ENCODE measurements at regions not wholly inside any gene's neighbourhood (a gene's known extent, or its start where the extent isn't known, plus 50 kb on each side); places are given as distances from the start of the nearest gene placed in this dataset.

- H3K27me3 Mint-ChIP-seq = no peaks in the 10 kb centered on the region
- no peaks in the 10 kb centered on the region for H3K27me3 ChIP-seq (ENCODE audit: insufficient read depth, low read length)
- POLR2A ChIA-PET (ENCODE audit: partially characterized antibody) = no interaction called here
Measured at GRCh38 chr12:20260851-20261250, 107.5 kb upstream of the PDE3A start.

DNA sequence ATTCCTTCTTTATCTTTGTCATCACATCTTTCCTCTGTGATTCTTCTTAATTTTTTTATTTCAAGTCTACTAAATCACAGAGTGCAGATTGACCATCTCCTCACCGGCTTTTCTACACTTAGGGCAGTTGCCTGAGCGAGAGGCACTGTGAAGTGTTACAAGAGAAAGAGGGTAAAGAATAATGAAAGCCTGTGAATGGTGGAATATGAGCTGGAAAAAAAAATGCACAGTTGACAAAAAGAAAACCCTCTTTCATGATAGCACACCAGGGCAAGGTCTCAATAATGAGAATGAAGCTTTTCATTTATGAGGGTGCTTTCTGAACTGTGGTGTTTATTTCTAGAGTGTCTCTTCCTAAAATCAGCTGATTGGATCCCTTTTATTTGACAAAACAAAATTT is 106.2 kb upstream of the PDE3A start:
- Histone ChIP-seq H3K9me3 (ENCODE audit: control insufficient read depth in 1 of 2, low read length in 2 of 2) (no peaks in the 10 kb centered on the region), H3K27me3 (ENCODE audit: insufficient read depth, low read length) (no peaks in the 10 kb centered on the region), H3K4me1 (ENCODE audit: insufficient read depth, low read length) (no peaks in the 10 kb centered on the region), H3K36me3 (ENCODE audit: insufficient read depth, low read length) (no peaks in the 10 kb centered on the region), H3K4me3 (ENCODE audit: low read length in 2 of 2) (no peak overlapping the region), H3K27ac (ENCODE audit: low read depth, low read length) (no peak overlapping the region)
- ChIA-PET CTCF (ENCODE audit: partially characterized antibody) (no interaction called here), POLR2A (ENCODE audit: partially characterized antibody) (no interaction called here)
- DNase-seq = no peak
- Mint-ChIP-seq H3K4me3 (no peak overlapping the region), H3K9me3 (peaks cover 0 to 3% (median 0%) of the 10 kb centered on the region in 8 donors), H3K27ac (no peak overlapping the region), H3K36me3 (no peaks in the 10 kb centered on the region), H3K4me1 (no peaks in the 10 kb centered on the region), H3K27me3 (no peaks in the 10 kb centered on the region)
- intact Hi-C loops (cut with micrococcal nuclease) = no loop called here

More at GRCh38 chr12:20260851-20261250, 107.5 kb upstream of the PDE3A start:
- H3K9me3 Mint-ChIP-seq = peaks cover 0 to 3% (median 0%) of the 10 kb centered on the region in 8 donors
- no peaks in the 10 kb centered on the region for H3K4me1 Mint-ChIP-seq
- no peak overlapping the region for H3K27ac Mint-ChIP-seq
- H3K27ac ChIP-seq (ENCODE audit: low read depth, low read length) = no peak overlapping the region
- CTCF ChIA-PET (ENCODE audit: partially characterized antibody) = no interaction called here
- no peaks in the 10 kb centered on the region for H3K4me1 ChIP-seq (ENCODE audit: insufficient read depth, low read length)
- no peaks in the 10 kb centered on the region for H3K9me3 ChIP-seq (ENCODE audit: control insufficient read depth in 1 of 2, low read length in 2 of 2)
- no peaks in the 10 kb centered on the region for H3K36me3 Mint-ChIP-seq
- no peak for DNase-seq
- no peak overlapping the region for H3K4me3 ChIP-seq (ENCODE audit: low read length in 2 of 2)
- no peak overlapping the region for H3K4me3 Mint-ChIP-seq
- H3K36me3 ChIP-seq (ENCODE audit: insufficient read depth, low read length) = no peaks in the 10 kb centered on the region
- intact Hi-C loops (cut with micrococcal nuclease) = no loop called here

DNA sequence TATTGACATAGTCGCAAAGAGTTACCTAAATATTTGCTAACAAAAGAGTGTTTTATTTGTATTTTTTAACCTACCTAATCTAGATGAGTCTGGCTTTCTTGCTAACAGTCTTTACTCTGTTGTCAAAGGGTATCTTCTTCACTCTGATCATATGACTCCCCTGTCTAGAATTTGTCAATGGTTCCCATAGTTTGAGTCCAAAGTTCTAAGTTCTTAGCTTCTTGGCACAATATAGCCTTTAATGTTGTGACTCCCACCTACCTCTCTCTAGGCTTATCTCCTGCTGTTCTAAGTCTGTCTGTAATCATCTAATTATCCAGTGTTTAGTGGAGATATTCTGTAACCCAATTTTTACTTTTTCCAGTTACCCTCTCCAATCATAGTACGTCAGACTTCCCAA is 104.3 kb upstream of the PDE3A start:
- Histone ChIP-seq H3K4me3 (ENCODE audit: low read length in 2 of 2) (no peak overlapping the region), H3K27me3 (ENCODE audit: insufficient read depth, low read length) (no peaks in the 10 kb centered on the region), H3K36me3 (ENCODE audit: insufficient read depth, low read length) (no peaks in the 10 kb centered on the region), H3K9me3 (ENCODE audit: control insufficient read depth in 1 of 2, low read length in 2 of 2) (no peaks in the 10 kb centered on the region), H3K4me1 (ENCODE audit: insufficient read depth, low read length) (no peaks in the 10 kb centered on the region), H3K27ac (ENCODE audit: low read depth, low read length) (no peak overlapping the region)
- no peak overlapping the region for H3K4me3 Mint-ChIP-seq
- no peak overlapping the region for H3K27ac Mint-ChIP-seq
- no peak for DNase-seq
- H3K4me1 Mint-ChIP-seq = no peaks in the 10 kb centered on the region
- intact Hi-C loops (cut with micrococcal nuclease) = no loop called here
- POLR2A ChIA-PET (ENCODE audit: partially characterized antibody) = no interaction called here
- H3K9me3 Mint-ChIP-seq = peaks cover 0 to 3% (median under 1%) of the 10 kb centered on the region in 8 donors
- H3K36me3 Mint-ChIP-seq = no peaks in the 10 kb centered on the region
- no peaks in the 10 kb centered on the region for H3K27me3 Mint-ChIP-seq
- CTCF ChIA-PET (ENCODE audit: partially characterized antibody) = no interaction called here

- no peaks in the 10 kb centered on the region for H3K9me3 ChIP-seq (ENCODE audit: control insufficient read depth in 1 of 2, low read length in 2 of 2)
- no peaks in the 10 kb centered on the region for H3K27me3 ChIP-seq (ENCODE audit: insufficient read depth, low read length)
- no peak overlapping the region for H3K4me3 ChIP-seq (ENCODE audit: low read length in 2 of 2)
- no peak overlapping the region for H3K27ac ChIP-seq (ENCODE audit: low read depth, low read length)
- H3K27me3 Mint-ChIP-seq = no peaks in the 10 kb centered on the region
- no peaks in the 10 kb centered on the region for H3K4me1 Mint-ChIP-seq
- H3K36me3 ChIP-seq (ENCODE audit: insufficient read depth, low read length) = no peaks in the 10 kb centered on the region
- H3K4me3 Mint-ChIP-seq = no peak overlapping the region
- H3K36me3 Mint-ChIP-seq = no peaks in the 10 kb centered on the region
- no peak overlapping the region for H3K27ac Mint-ChIP-seq
- CTCF ChIA-PET (ENCODE audit: partially characterized antibody) = no interaction called here
- peaks cover 0 to 4% (median 0%) of the 10 kb centered on the region in 8 donors for H3K9me3 Mint-ChIP-seq
- intact Hi-C loops (cut with micrococcal nuclease) = no loop called here
- POLR2A ChIA-PET (ENCODE audit: partially characterized antibody) = no interaction called here
- DNase-seq = no peak
- H3K4me1 ChIP-seq (ENCODE audit: insufficient read depth, low read length) = no peaks in the 10 kb centered on the region
Measured at GRCh38 chr12:20264608-20265114, 103.7 kb upstream of the PDE3A start.

- ChIA-PET POLR2A (ENCODE audit: partially characterized antibody) (no interaction called here), CTCF (ENCODE audit: partially characterized antibody) (no interaction called here)
- no peaks in the 10 kb centered on the region for H3K4me1 Mint-ChIP-seq
- H3K4me3 Mint-ChIP-seq = no peak overlapping the region
- no peaks in the 10 kb centered on the region for H3K4me1 ChIP-seq (ENCODE audit: insufficient read depth, low read length)
- H3K36me3 ChIP-seq (ENCODE audit: insufficient read depth, low read length) = no peaks in the 10 kb centered on the region
- peaks cover 0 to 4% (median under 1%) of the 10 kb centered on the region in 8 donors for H3K9me3 Mint-ChIP-seq
- intact Hi-C loops (cut with micrococcal nuclease) = no loop called here
- H3K27me3 ChIP-seq (ENCODE audit: insufficient read depth, low read length) = no peaks in the 10 kb centered on the region
- H3K9me3 ChIP-seq (ENCODE audit: control insufficient read depth in 1 of 2, low read length in 2 of 2) = no peaks in the 10 kb centered on the region
- H3K27ac Mint-ChIP-seq = no peak overlapping the region
- no peak for DNase-seq
- no peak overlapping the region for H3K4me3 ChIP-seq (ENCODE audit: low read length in 2 of 2)
- no peaks in the 10 kb centered on the region for H3K27me3 Mint-ChIP-seq
- H3K36me3 Mint-ChIP-seq = no peaks in the 10 kb centered on the region
- no peak overlapping the region for H3K27ac ChIP-seq (ENCODE audit: low read depth, low read length)
Measured at GRCh38 chr12:20268121-20268732, 100.1 kb upstream of the PDE3A start.

- H3K36me3 Mint-ChIP-seq = no peaks in the 10 kb centered on the region
- H3K27ac Mint-ChIP-seq = no peak overlapping the region
- Histone ChIP-seq H3K36me3 (ENCODE audit: insufficient read depth, low read length) (no peaks in the 10 kb centered on the region), H3K4me1 (ENCODE audit: insufficient read depth, low read length) (no peaks in the 10 kb centered on the region), H3K4me3 (ENCODE audit: low read length in 2 of 2) (no peak overlapping the region), H3K27me3 (ENCODE audit: insufficient read depth, low read length) (no peaks in the 10 kb centered on the region), H3K27ac (ENCODE audit: low read depth, low read length) (no peak overlapping the region), H3K9me3 (ENCODE audit: control insufficient read depth in 1 of 2, low read length in 2 of 2) (no peaks in the 10 kb centered on the region)
- H3K9me3 Mint-ChIP-seq = peaks cover 0 to 4% (median under 1%) of the 10 kb centered on the region in 8 donors
- CTCF ChIA-PET (ENCODE audit: partially characterized antibody) = no interaction called here
- POLR2A ChIA-PET (ENCODE audit: partially characterized antibody) = no interaction called here
- H3K27me3 Mint-ChIP-seq = no peaks in the 10 kb centered on the region
- DNase-seq = no peak
- no peak overlapping the region for H3K4me3 Mint-ChIP-seq
- intact Hi-C loops (cut with micrococcal nuclease) = no loop called here
- no peaks in the 10 kb centered on the region for H3K4me1 Mint-ChIP-seq
Measured at GRCh38 chr12:20268771-20269170, 99.6 kb upstream of the PDE3A start.

- CTCF ChIA-PET (ENCODE audit: partially characterized antibody) = no interaction called here
- no peaks in the 10 kb centered on the region for H3K4me1 ChIP-seq (ENCODE audit: insufficient read depth, low read length)
- H3K4me3 ChIP-seq (ENCODE audit: low read length in 2 of 2) = no peak overlapping the region
- H3K9me3 Mint-ChIP-seq = peaks cover 0 to 4% (median 0%) of the 10 kb centered on the region in 8 donors
- H3K27ac Mint-ChIP-seq = no peak overlapping the region
- H3K27ac ChIP-seq (ENCODE audit: low read depth, low read length) = no peak overlapping the region
- no peak for DNase-seq
- H3K36me3 Mint-ChIP-seq = no peaks in the 10 kb centered on the region
- no peaks in the 10 kb centered on the region for H3K9me3 ChIP-seq (ENCODE audit: control insufficient read depth in 1 of 2, low read length in 2 of 2)
- intact Hi-C loops (cut with micrococcal nuclease) = no loop called here
- POLR2A ChIA-PET (ENCODE audit: partially characterized antibody) = no interaction called here
- no peaks in the 10 kb centered on the region for H3K4me1 Mint-ChIP-seq
- no peak overlapping the region for H3K4me3 Mint-ChIP-seq
- no peaks in the 10 kb centered on the region for H3K27me3 Mint-ChIP-seq
- no peaks in the 10 kb centered on the region for H3K36me3 ChIP-seq (ENCODE audit: insufficient read depth, low read length)
- H3K27me3 ChIP-seq (ENCODE audit: insufficient read depth, low read length) = no peaks in the 10 kb centered on the region
Measured at GRCh38 chr12:20269337-20270067, 98.8 kb upstream of the PDE3A start.

Measured in CD4-positive, alpha-beta memory T cell (primary cell).